Mammary epithelial cell (primary cell): ENCODE measurements at regions not wholly inside any gene's neighbourhood (a gene's known extent, or its start where the extent isn't known, plus 50 kb on each side); places are given as distances from the start of the nearest gene placed in this dataset.

Experiments used
- EZH2 ChIP-seq: IDR thresholded peaks from 2 replicates; pipeline ENCODE4 v1.6.1; 2012; ENCODE audit warnings: low read length, inconsistent platforms, borderline replicate concordance
- TF ChIP-seq, protein P1 (sequence below), 2 donors: IDR thresholded peaks in 1 of 2; conservative IDR thresholded peaks in 1 of 2; 2 replicates each; pipeline ENCODE4 v1.5.1; 2011 to 2012; ENCODE audit warnings: inconsistent platforms in 2 of 2, low read length in 2 of 2, mild to moderate bottlenecking in 2 of 2, control low read depth in 1 of 2, low read depth in 1 of 2; ENCODE audit not compliant: insufficient read depth in 1 of 2; ENCODE audit errors: extremely low read depth in 1 of 2

DNA sequence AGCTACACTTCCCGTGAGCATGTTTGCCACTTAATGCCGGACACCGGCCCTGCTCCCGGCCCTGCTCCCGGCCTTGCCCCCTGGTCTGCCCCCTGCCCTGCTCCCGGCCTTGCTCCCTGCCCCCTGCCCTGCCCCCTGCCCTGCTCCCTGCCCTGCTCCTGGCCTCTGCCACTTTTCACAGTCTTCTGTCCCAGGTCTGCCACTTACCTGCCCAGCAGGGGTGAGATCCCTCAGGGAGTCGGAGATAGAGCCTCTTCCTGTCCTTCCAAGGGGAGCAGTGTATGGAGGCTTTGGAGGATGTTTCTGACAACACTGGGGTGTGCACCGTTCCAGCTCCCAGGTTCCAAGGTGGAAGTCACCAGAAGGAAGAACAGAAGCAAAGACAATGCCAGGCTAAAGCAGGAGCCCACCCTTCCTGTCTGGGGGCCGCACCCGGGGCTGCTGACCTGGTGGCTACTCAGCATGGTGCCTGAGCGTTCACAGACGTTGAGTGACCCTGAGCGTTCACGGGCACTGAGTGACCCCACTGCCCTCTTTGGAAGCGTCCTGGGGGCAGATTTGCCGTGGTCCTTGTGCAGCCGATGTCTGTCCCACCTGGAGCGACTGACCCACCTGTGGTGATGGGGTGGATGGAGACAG, 199.8 kb downstream of the DLL1 start:
- TF ChIP-seq, protein P1, sequence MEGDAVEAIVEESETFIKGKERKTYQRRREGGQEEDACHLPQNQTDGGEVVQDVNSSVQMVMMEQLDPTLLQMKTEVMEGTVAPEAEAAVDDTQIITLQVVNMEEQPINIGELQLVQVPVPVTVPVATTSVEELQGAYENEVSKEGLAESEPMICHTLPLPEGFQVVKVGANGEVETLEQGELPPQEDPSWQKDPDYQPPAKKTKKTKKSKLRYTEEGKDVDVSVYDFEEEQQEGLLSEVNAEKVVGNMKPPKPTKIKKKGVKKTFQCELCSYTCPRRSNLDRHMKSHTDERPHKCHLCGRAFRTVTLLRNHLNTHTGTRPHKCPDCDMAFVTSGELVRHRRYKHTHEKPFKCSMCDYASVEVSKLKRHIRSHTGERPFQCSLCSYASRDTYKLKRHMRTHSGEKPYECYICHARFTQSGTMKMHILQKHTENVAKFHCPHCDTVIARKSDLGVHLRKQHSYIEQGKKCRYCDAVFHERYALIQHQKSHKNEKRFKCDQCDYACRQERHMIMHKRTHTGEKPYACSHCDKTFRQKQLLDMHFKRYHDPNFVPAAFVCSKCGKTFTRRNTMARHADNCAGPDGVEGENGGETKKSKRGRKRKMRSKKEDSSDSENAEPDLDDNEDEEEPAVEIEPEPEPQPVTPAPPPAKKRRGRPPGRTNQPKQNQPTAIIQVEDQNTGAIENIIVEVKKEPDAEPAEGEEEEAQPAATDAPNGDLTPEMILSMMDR (conservative IDR thresholded peaks at IDR 0.05 in 1 of 2, IDR thresholded peaks at IDR 0.05 in 1 of 2; ENCODE audit: extremely low read depth in 1 of 2, insufficient read depth in 1 of 2, low read depth in 1 of 2, low read length in 2 of 2) = no peak
- no peak for TF ChIP-seq EZH2
